H1 (cell line): ENCODE measurements at regions not wholly inside any gene's neighbourhood (a gene's known extent, or its start where the extent isn't known, plus 50 kb on each side); places are given as distances from the start of the nearest gene placed in this dataset.

Experiments used
- CTCF ChIA-PET: fragments of 300-600 bp; sonication (Branson Sonifier 250); formaldehyde crosslinking; loops from one replicate; lab custom pipeline; 2021; ENCODE audit not compliant: partially characterized antibody; lab: Charles Lee
- POLR2A ChIA-PET: fragments of 300-600 bp; sonication (Branson Sonifier 250); formaldehyde crosslinking; loops from one replicate; lab custom pipeline; 2021; ENCODE audit warnings: inconsistent platforms; ENCODE audit not compliant: partially characterized antibody; lab: Charles Lee
- DNase-seq, 2 experiments: peaks; one replicate each; pipeline versions ENCODE4 v3.0.0 to v3.0.0-alpha.2; 2010 to 2022; ENCODE audit warnings: low spot score in 2 of 2, low read depth in 1 of 2, mixed read lengths in 1 of 2
- FAIRE-seq: peaks from 2 replicates; lab custom pipeline; 2011; peaks lifted over from hg19 to GRCh38; lab: Jason Lieb, UNC
- H2AFZ ChIP-seq: 2 replicates; pipeline ENCODE4 v1.8.1; 2012; ENCODE audit warnings: low read length, inconsistent platforms
- H2AK5ac ChIP-seq: 2 replicates; pipeline ENCODE4 v1.6.1; 2013; ENCODE audit warnings: low read depth, low read length
- H2BK120ac ChIP-seq: replicated peaks from 2 replicates; pipeline ENCODE3; 2013; ENCODE audit warnings: low read depth, low read length, inconsistent platforms
- H2BK12ac ChIP-seq: 2 replicates; pipeline ENCODE4 v1.6.1; 2013; ENCODE audit warnings: low read depth, low read length
- H2BK15ac ChIP-seq: 2 replicates; pipeline ENCODE4 v1.6.1; 2013; ENCODE audit warnings: low read length
- H2BK20ac ChIP-seq: 2 replicates; pipeline ENCODE4 v1.6.1; 2013; ENCODE audit warnings: low read length
- H2BK5ac ChIP-seq: 2 replicates; pipeline ENCODE4 v1.6.1; 2013; ENCODE audit warnings: low read depth, low read length
- H3K14ac ChIP-seq: 2 replicates; pipeline ENCODE4 v1.6.1; 2013; ENCODE audit warnings: inconsistent platforms; ENCODE audit not compliant: insufficient read length
- H3K18ac ChIP-seq: 2 replicates; pipeline ENCODE4 v1.6.1; 2013; ENCODE audit warnings: low read length; ENCODE audit errors: extremely low read depth
- H3K23ac ChIP-seq: 2 replicates; pipeline ENCODE4 v1.6.1; 2013; ENCODE audit warnings: inconsistent platforms; ENCODE audit not compliant: insufficient read length
- H3K23me2 ChIP-seq: 2 replicates; pipeline ENCODE4 v1.6.1; 2013; ENCODE audit warnings: low read depth, low read length
- H3K27ac ChIP-seq: 2 replicates; pipeline ENCODE4 v1.6.1; 2011; ENCODE audit warnings: low read depth, low read length, inconsistent platforms
- H3K27me3 ChIP-seq, 4 experiments: replicated peaks in 1 of 4; 1 replicate in 1 of 4; 2 replicates in 3 of 4; pipeline versions ENCODE4 v1.6.1 to v1.8.1; 2011 to 2013; ENCODE audit warnings: low read length in 3 of 4, mild to moderate bottlenecking in 3 of 4, inconsistent platforms in 2 of 4, mixed read lengths in 2 of 4, moderate library complexity in 1 of 4; ENCODE audit not compliant: control insufficient read depth in 3 of 4, insufficient read depth in 3 of 4; ENCODE audit errors: extremely low read depth in 1 of 4
- H3K36me3 ChIP-seq, 4 experiments: 2 replicates each; pipeline versions ENCODE4 v1.6.1 to v1.8.1; 2011 to 2013; ENCODE audit warnings: mild to moderate bottlenecking in 4 of 4, low read length in 3 of 4, moderate library complexity in 2 of 4, control low read depth in 1 of 4, inconsistent platforms in 1 of 4; ENCODE audit not compliant: insufficient read depth in 4 of 4, control insufficient read depth in 2 of 4
- H3K4ac ChIP-seq: replicated peaks from 2 replicates; pipeline ENCODE3; 2013; ENCODE audit warnings: low read length, low read depth, mixed read lengths, inconsistent platforms; ENCODE audit not compliant: insufficient read length
- H3K4me1 ChIP-seq, 4 experiments: replicated peaks in 1 of 4; 1 replicate in 1 of 4; 2 replicates in 3 of 4; pipeline versions ENCODE4 v1.6.1 to v1.8.1; 2011 to 2013; ENCODE audit warnings: low read length in 3 of 4, inconsistent platforms in 2 of 4, mixed read lengths in 1 of 4; ENCODE audit not compliant: insufficient read depth in 4 of 4, control insufficient read depth in 3 of 4
- H3K4me2 ChIP-seq, 2 experiments: 2 replicates each; pipeline versions ENCODE4 v1.6.1 to v1.8.1; 2011 to 2013; ENCODE audit warnings: low read depth in 2 of 2, low read length in 2 of 2, control low read depth in 1 of 2, inconsistent platforms in 1 of 2, mild to moderate bottlenecking in 1 of 2; ENCODE audit not compliant: insufficient read depth in 1 of 2
- H3K4me3 ChIP-seq, 4 experiments: fragments of 200-600, 300-600 bp in 1 of 4; sonication (generic), shearing (Covaris generic), sonication (Bioruptor Twin) in 1 of 4; 2 replicates each; pipeline versions ENCODE4 v1.5.1 to v1.8.1; 2011 to 2016; ENCODE audit warnings: low read length in 4 of 4, low read depth in 3 of 4, control low read depth in 2 of 4, inconsistent platforms in 2 of 4, mild to moderate bottlenecking in 2 of 4, mixed read lengths in 1 of 4, moderate library complexity in 1 of 4; ENCODE audit not compliant: insufficient read depth in 2 of 4; ENCODE audit errors: extremely low read depth in 1 of 4
- H3K56ac ChIP-seq: replicated peaks from 2 replicates; pipeline ENCODE3; 2013; ENCODE audit warnings: low read depth, mild to moderate bottlenecking, mixed read lengths, low read length, inconsistent platforms; ENCODE audit not compliant: insufficient read length
- H3K79me1 ChIP-seq: 2 replicates; pipeline ENCODE4 v1.6.1; 2013; ENCODE audit warnings: low read depth, low read length, control low read depth
- H3K79me2 ChIP-seq, 2 experiments: 2 replicates each; pipeline versions ENCODE4 v1.6.1 to v1.8.1; 2012 to 2013; ENCODE audit warnings: low read length in 2 of 2, mild to moderate bottlenecking in 2 of 2, inconsistent platforms in 1 of 2; ENCODE audit not compliant: insufficient read depth in 2 of 2, control insufficient read depth in 1 of 2
- H3K9ac ChIP-seq, 4 experiments: replicated peaks in 1 of 4; 1 replicate in 1 of 4; 2 replicates in 3 of 4; pipeline versions ENCODE4 v1.6.1 to v1.8.1; 2011 to 2013; ENCODE audit warnings: low read depth in 3 of 4, low read length in 3 of 4, control low read depth in 2 of 4, mild to moderate bottlenecking in 2 of 4, moderate library complexity in 2 of 4, inconsistent platforms in 1 of 4; ENCODE audit errors: extremely low read depth in 1 of 4
- H3K9me3 ChIP-seq, 2 experiments: 2 replicates each; pipeline versions ENCODE4 v1.6.1 to v1.8.1; 2012 to 2013; ENCODE audit warnings: mild to moderate bottlenecking in 2 of 2, moderate library complexity in 2 of 2, control low read depth in 1 of 2, inconsistent platforms in 1 of 2, low read depth in 1 of 2, low read length in 1 of 2, mixed read lengths in 1 of 2; ENCODE audit not compliant: insufficient read depth in 2 of 2
- H4K20me1 ChIP-seq, 2 experiments: replicated peaks in 1 of 2; 2 replicates each; pipeline versions ENCODE3 to v1.8.1; 2011 to 2013; ENCODE audit warnings: inconsistent platforms in 2 of 2, low read length in 2 of 2, mild to moderate bottlenecking in 1 of 2; ENCODE audit not compliant: insufficient read depth in 2 of 2, control insufficient read depth in 1 of 2
- H4K5ac ChIP-seq: 2 replicates; pipeline ENCODE4 v1.6.1; 2013; ENCODE audit warnings: low read length, low read depth, mixed read lengths, inconsistent platforms; ENCODE audit not compliant: insufficient read length
- H4K8ac ChIP-seq: 2 replicates; pipeline ENCODE4 v1.8.0; 2013; ENCODE audit warnings: mild to moderate bottlenecking, moderate library complexity, low read length, inconsistent platforms; ENCODE audit not compliant: insufficient read depth; ENCODE audit errors: extremely low read depth
- H4K91ac ChIP-seq: replicated peaks from 2 replicates; pipeline ENCODE3; 2013; ENCODE audit warnings: low read length, mixed read lengths, inconsistent platforms; ENCODE audit not compliant: insufficient read length
- HDAC2 ChIP-seq, 2 experiments: fragments of 300-600 bp in 1 of 2; sonication (generic) in 1 of 2; IDR thresholded peaks; 2 replicates each; pipeline ENCODE4 v1.6.1; 2011 to 2012; ENCODE audit warnings: low read depth in 2 of 2, low read length in 2 of 2, mild to moderate bottlenecking in 2 of 2, moderate library complexity in 2 of 2, borderline replicate concordance in 1 of 2, inconsistent platforms in 1 of 2
- PHF8 ChIP-seq: fragments of 200-600 bp; sonication (generic); conservative IDR thresholded peaks from 2 replicates; pipeline ENCODE4 v1.7.1; 2012; ENCODE audit warnings: low read depth, mild to moderate bottlenecking, inconsistent platforms, low read length, moderate library complexity
- SP2 ChIP-seq: IDR thresholded peaks from 2 replicates; pipeline ENCODE4 v1.6.1; 2012; ENCODE audit warnings: mild to moderate bottlenecking, low read length, inconsistent platforms
- TBP ChIP-seq: IDR thresholded peaks from 2 replicates; pipeline ENCODE4 v1.6.1; 2011; ENCODE audit warnings: low read depth, low read length, improper control_type of control experiment
- WGBS, 2 experiments: shearing (Covaris generic) in 1 of 2; methylation state at CpG; one replicate each; pipeline versions ENCODE4 v1.1.6 to v1.1.7; 2013 to 2015; ENCODE audit warnings: low lambda C conversion rate in 2 of 2, mixed read lengths in 2 of 2, inconsistent platforms in 1 of 2, low coverage in 1 of 2, missing lambda C conversion rate in 1 of 2; ENCODE audit not compliant: insufficient replicate concordance in 2 of 2, insufficient coverage in 1 of 2, insufficient read length in 1 of 2; ENCODE audit errors: extremely low coverage in 1 of 2, missing lambda C conversion rate in 1 of 2; 5-methylcytosine and 5-hydroxymethylcytosine counted together
- TF ChIP-seq, protein P1 (sequence below): IDR thresholded peaks from 2 replicates; pipeline ENCODE4 v1.6.1; 2012; ENCODE audit warnings: low read length, inconsistent platforms
- TF ChIP-seq, protein P2 (sequence below): IDR thresholded peaks from 2 replicates; pipeline ENCODE4 v1.6.1; 2011; ENCODE audit warnings: low read depth, mild to moderate bottlenecking, low read length; ENCODE audit not compliant: insufficient read depth

DNA sequence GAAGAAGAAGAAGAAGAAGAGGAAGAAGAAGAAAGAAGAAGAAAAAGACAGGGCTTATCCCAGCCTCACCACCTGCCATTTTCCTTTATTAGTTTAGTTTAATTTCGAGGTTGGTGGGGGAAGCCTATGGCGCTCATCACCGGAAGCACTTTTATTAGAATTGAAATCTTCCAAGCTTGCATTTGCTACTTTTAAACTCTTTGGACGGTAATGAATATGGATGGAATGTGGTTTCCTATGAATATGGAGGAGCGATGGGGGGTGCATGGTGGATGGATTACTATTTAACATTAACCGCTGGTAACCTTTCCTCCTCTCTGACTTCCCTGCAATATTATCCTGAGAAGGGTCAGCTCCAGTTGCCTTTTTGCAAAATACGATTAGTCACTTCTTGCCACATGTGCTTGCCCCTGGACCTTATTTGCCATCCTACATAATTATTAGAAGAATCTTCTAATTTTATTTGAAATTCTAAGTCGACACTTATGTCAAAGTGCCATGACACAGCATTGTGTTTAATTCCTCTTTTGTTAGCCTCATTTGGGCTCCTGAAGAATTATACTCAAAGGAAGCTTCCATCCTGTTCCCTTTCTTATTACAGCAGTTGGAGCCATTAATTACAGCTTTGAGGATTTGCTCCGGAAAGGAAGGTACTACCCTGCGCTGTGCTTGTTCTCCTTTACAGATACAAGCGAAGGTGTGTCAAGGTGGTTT, 424.5 kb downstream of the VRK1 start:
- 91% methylated on average over 11 of the region's 11 CpGs; no CpG with 5 or more reads in 1 of the 2 experiments for WGBS, 2 experiments
- no peaks in the 10 kb centered on the region for H4K20me1 ChIP-seq
- no peak overlapping the region for H3K9ac ChIP-seq
- H3K18ac ChIP-seq = no peak overlapping the region
- H2BK5ac ChIP-seq = no peak overlapping the region
- H3K23me2 ChIP-seq = peaks cover 10% of the 10 kb centered on the region; the same call in 1 of the 2 replicates
- ChIA-PET POLR2A (no interaction called here), CTCF (interaction anchor here (2.5 kb wide), 1 partner anchor 30 kb away, joined by 12 read pairs; no protein-coding TSS in a partner anchor)
- H3K27me3 ChIP-seq = peaks cover 0 to 10% (median 6%) of the 10 kb centered on the region in 4 experiments; a peak in 4 of 7 replicates
- no peak overlapping the region for H4K8ac ChIP-seq
- no peaks in the 10 kb centered on the region for H3K36me3 ChIP-seq
- H3K14ac ChIP-seq = no peak overlapping the region
- H3K23ac ChIP-seq = no peak overlapping the region
- H3K56ac ChIP-seq = no peak overlapping the region
- no peaks in the 10 kb centered on the region for H3K9me3 ChIP-seq
- H3K4me3 ChIP-seq = no peak overlapping the region
- H2AK5ac ChIP-seq = no peak overlapping the region
- no peak overlapping the region for H3K27ac ChIP-seq
- peaks cover 4 to 11% (median 8%) of the 10 kb centered on the region in 4 experiments; a peak in 6 of 7 replicates for H3K4me1 ChIP-seq
- DNase-seq (no peak), FAIRE-seq (no peak)
- no peak overlapping the region for H3K4ac ChIP-seq
- no peak overlapping the region for H4K5ac ChIP-seq
- no peak overlapping the region for H2BK15ac ChIP-seq
- no peak overlapping the region for H2BK12ac ChIP-seq
- no peak overlapping the region for H2BK20ac ChIP-seq
- no peak overlapping the region for H2AFZ ChIP-seq
- H4K91ac ChIP-seq = no peak overlapping the region
- TF ChIP-seq PHF8 (no peak), TBP (no peak), HDAC2 (IDR thresholded peaks at IDR 0.05; ENCODE audit: borderline replicate concordance in 1 of 2, low read depth in 2 of 2, low read length in 2 of 2) (no peak), SP2 (no peak)
- TF ChIP-seq, protein P1, sequence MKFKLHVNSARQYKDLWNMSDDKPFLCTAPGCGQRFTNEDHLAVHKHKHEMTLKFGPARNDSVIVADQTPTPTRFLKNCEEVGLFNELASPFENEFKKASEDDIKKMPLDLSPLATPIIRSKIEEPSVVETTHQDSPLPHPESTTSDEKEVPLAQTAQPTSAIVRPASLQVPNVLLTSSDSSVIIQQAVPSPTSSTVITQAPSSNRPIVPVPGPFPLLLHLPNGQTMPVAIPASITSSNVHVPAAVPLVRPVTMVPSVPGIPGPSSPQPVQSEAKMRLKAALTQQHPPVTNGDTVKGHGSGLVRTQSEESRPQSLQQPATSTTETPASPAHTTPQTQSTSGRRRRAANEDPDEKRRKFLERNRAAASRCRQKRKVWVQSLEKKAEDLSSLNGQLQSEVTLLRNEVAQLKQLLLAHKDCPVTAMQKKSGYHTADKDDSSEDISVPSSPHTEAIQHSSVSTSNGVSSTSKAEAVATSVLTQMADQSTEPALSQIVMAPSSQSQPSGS = no peak
- TF ChIP-seq, protein P2, sequence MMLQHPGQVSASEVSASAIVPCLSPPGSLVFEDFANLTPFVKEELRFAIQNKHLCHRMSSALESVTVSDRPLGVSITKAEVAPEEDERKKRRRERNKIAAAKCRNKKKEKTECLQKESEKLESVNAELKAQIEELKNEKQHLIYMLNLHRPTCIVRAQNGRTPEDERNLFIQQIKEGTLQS = no peak
- H3K79me2 ChIP-seq = no peaks in the 10 kb centered on the region
- H3K79me1 ChIP-seq = no peaks in the 10 kb centered on the region
- H3K4me2 ChIP-seq = no peak overlapping the region
- no peak overlapping the region for H2BK120ac ChIP-seq
